Activated T-helper 1 cell treated with anti-CD3 and anti-CD28 coated beads, Interleukin-12 subunit alpha, Interleukin-12 subunit beta, Interleukin-2, Interleukin-4 antibody, amounts not matched to agents 30 ng/mL and 10 ng/mL and 1 ng/mL, durations not matched to agents 14 hours and 24 hours and 36 hours (primary cell): ENCODE measurements at regions not wholly inside any gene's neighbourhood (a gene's known extent, or its start where the extent isn't known, plus 50 kb on each side); places are given as distances from the start of the nearest gene placed in this dataset.
"Not testable (repeated sequence)": the region's sequence is repeated elsewhere in the genome, so short reads cannot be mapped to it uniquely, and the experiment has no call there.

Source experiments
- DNase-seq: peaks from one replicate; pipeline ENCODE4 v3.0.0; 2021; ENCODE audit warnings: low spot score
- H3K27ac Mint-ChIP-seq: one replicate; pipeline ENCODE4 v1.8.0; 2021; ENCODE audit warnings: mild to moderate bottlenecking, mixed read lengths
- H3K27me3 Mint-ChIP-seq: one replicate; pipeline ENCODE4 v1.8.0; 2022; ENCODE audit warnings: mild to moderate bottlenecking, moderate library complexity, mixed read lengths; ENCODE audit not compliant: insufficient read depth
- H3K36me3 Mint-ChIP-seq: one replicate; pipeline ENCODE4 v1.8.0; 2021; ENCODE audit warnings: low read depth, mixed read lengths
- H3K4me1 Mint-ChIP-seq: one replicate; pipeline ENCODE4 v1.8.0; 2021; ENCODE audit warnings: low read depth, mixed read lengths
- H3K4me3 Mint-ChIP-seq: one replicate; pipeline ENCODE4 v1.8.0; 2021; ENCODE audit warnings: mild to moderate bottlenecking, moderate library complexity, mixed read lengths
- H3K9me3 Mint-ChIP-seq: one replicate; pipeline ENCODE4 v1.8.0; 2021; ENCODE audit warnings: mixed read lengths
- intact Hi-C: fragments of 100-400 bp; cut with micrococcal nuclease; formaldehyde crosslinking; loops from one replicate; pipeline ENCODE4 v1.15.1; 2024

GRCh38 chrX:1899841-1900240 lies 285.0 kb downstream of the ASMT start:
- Mint-ChIP-seq H3K9me3 (no peaks in the 10 kb centered on the region), H3K36me3 (no peaks in the 10 kb centered on the region), H3K27ac (no peak overlapping the region), H3K27me3 (no peaks in the 10 kb centered on the region), H3K4me1 (no peaks in the 10 kb centered on the region), H3K4me3 (no peak overlapping the region)
- no peak for DNase-seq
- intact Hi-C loops: no loop called here

GRCh38 chrX:1902901-1903235 lies 288.0 kb downstream of the ASMT start:
- Mint-ChIP-seq H3K4me3 (no peak overlapping the region), H3K4me1 (no peaks in the 10 kb centered on the region), H3K27ac (no peak overlapping the region), H3K27me3 (no peaks in the 10 kb centered on the region), H3K9me3 (no peaks in the 10 kb centered on the region), H3K36me3 (no peaks in the 10 kb centered on the region)
- intact Hi-C loops: no loop called here
- no peak for DNase-seq

- intact Hi-C loops: no loop called here
- Mint-ChIP-seq H3K27ac (no peak overlapping the region), H3K36me3 (no peaks in the 10 kb centered on the region), H3K4me1 (no peaks in the 10 kb centered on the region), H3K4me3 (no peak overlapping the region), H3K27me3 (no peaks in the 10 kb centered on the region), H3K9me3 (no peaks in the 10 kb centered on the region)
- DNase-seq: no peak
Measured at GRCh38 chrX:1903236-1903935, 288.5 kb downstream of the ASMT start.

GRCh38 chrX:1904663-1905218 lies 289.9 kb downstream of the ASMT start:
- DNase-seq: no peak
- no peaks in the 10 kb centered on the region for H3K9me3 Mint-ChIP-seq
- no peaks in the 10 kb centered on the region for H3K4me1 Mint-ChIP-seq
- H3K36me3 Mint-ChIP-seq: no peaks in the 10 kb centered on the region
- intact Hi-C loops: no loop called here
- H3K27ac Mint-ChIP-seq: no peak overlapping the region
- H3K27me3 Mint-ChIP-seq: no peaks in the 10 kb centered on the region
- H3K4me3 Mint-ChIP-seq: no peak overlapping the region

GRCh38 chrX:1906028-1906427 lies 291.2 kb downstream of the ASMT start:
- H3K27me3 Mint-ChIP-seq: no peaks in the 10 kb centered on the region
- DNase-seq: no peak
- no peaks in the 10 kb centered on the region for H3K9me3 Mint-ChIP-seq
- H3K4me1 Mint-ChIP-seq: no peaks in the 10 kb centered on the region
- H3K4me3 Mint-ChIP-seq: no peak overlapping the region
- intact Hi-C loops: no loop called here
- H3K36me3 Mint-ChIP-seq: no peaks in the 10 kb centered on the region
- H3K27ac Mint-ChIP-seq: no peak overlapping the region

GRCh38 chrX:1908996-1909395 lies 294.1 kb downstream of the ASMT start:
- H3K4me1 Mint-ChIP-seq, DNase-seq, H3K4me3 Mint-ChIP-seq, H3K27ac Mint-ChIP-seq, H3K36me3 Mint-ChIP-seq, intact Hi-C loops, H3K27me3 Mint-ChIP-seq, H3K9me3 Mint-ChIP-seq: not testable (repeated sequence)

- Mint-ChIP-seq H3K4me3 (no peak overlapping the region), H3K36me3 (no peaks in the 10 kb centered on the region), H3K27me3 (no peaks in the 10 kb centered on the region), H3K4me1 (no peaks in the 10 kb centered on the region), H3K9me3 (no peaks in the 10 kb centered on the region), H3K27ac (no peak overlapping the region)
- intact Hi-C loops: no loop called here
- DNase-seq: no peak
Measured at GRCh38 chrX:1909419-1910206, 294.8 kb downstream of the ASMT start.

GRCh38 chrX:1910207-1910470 lies 295.3 kb downstream of the ASMT start:
- no peaks in the 10 kb centered on the region for H3K27me3 Mint-ChIP-seq
- DNase-seq: no peak
- intact Hi-C loops: no loop called here
- no peaks in the 10 kb centered on the region for H3K4me1 Mint-ChIP-seq
- H3K36me3 Mint-ChIP-seq: no peaks in the 10 kb centered on the region
- no peak overlapping the region for H3K4me3 Mint-ChIP-seq
- H3K9me3 Mint-ChIP-seq: no peaks in the 10 kb centered on the region
- no peak overlapping the region for H3K27ac Mint-ChIP-seq

- intact Hi-C loops: no loop called here
- H3K4me3 Mint-ChIP-seq: no peak overlapping the region
- no peak overlapping the region for H3K27ac Mint-ChIP-seq
- no peaks in the 10 kb centered on the region for H3K36me3 Mint-ChIP-seq
- DNase-seq: no peak
- H3K27me3 Mint-ChIP-seq: no peaks in the 10 kb centered on the region
- H3K4me1 Mint-ChIP-seq: no peaks in the 10 kb centered on the region
- H3K9me3 Mint-ChIP-seq: no peaks in the 10 kb centered on the region
Measured at GRCh38 chrX:1911401-1912128, 296.7 kb downstream of the ASMT start.

- DNase-seq: no peak
- intact Hi-C loops: no loop called here
- Mint-ChIP-seq H3K9me3 (no peaks in the 10 kb centered on the region), H3K4me3 (no peak overlapping the region), H3K27ac (no peak overlapping the region), H3K4me1 (no peaks in the 10 kb centered on the region), H3K27me3 (no peaks in the 10 kb centered on the region), H3K36me3 (no peaks in the 10 kb centered on the region)
Measured at GRCh38 chrX:1912193-1912592, 297.3 kb downstream of the ASMT start.

GRCh38 chrX:1914606-1915365 lies 299.9 kb downstream of the ASMT start:
- Mint-ChIP-seq H3K27me3 (no peaks in the 10 kb centered on the region), H3K27ac (no peak overlapping the region), H3K36me3 (no peaks in the 10 kb centered on the region), H3K4me1 (no peaks in the 10 kb centered on the region), H3K9me3 (no peaks in the 10 kb centered on the region), H3K4me3 (no peak overlapping the region)
- DNase-seq: no peak
- intact Hi-C loops: no loop called here

GRCh38 chrX:1918780-1919179 lies 303.9 kb downstream of the ASMT start:
- Mint-ChIP-seq H3K9me3 (no peaks in the 10 kb centered on the region), H3K36me3 (no peaks in the 10 kb centered on the region), H3K27me3 (no peaks in the 10 kb centered on the region), H3K4me3 (no peak overlapping the region), H3K4me1 (no peaks in the 10 kb centered on the region), H3K27ac (no peak overlapping the region)
- DNase-seq: no peak
- intact Hi-C loops: no loop called here

- Mint-ChIP-seq H3K4me1 (no peaks in the 10 kb centered on the region), H3K27me3 (peaks cover 3% of the 10 kb centered on the region), H3K4me3 (no peak overlapping the region), H3K36me3 (no peaks in the 10 kb centered on the region), H3K27ac (no peak overlapping the region), H3K9me3 (no peaks in the 10 kb centered on the region)
- no peak for DNase-seq
- intact Hi-C loops: no loop called here
Measured at GRCh38 chrX:1925053-1925481, 310.2 kb downstream of the ASMT start.
